ENCODE measurements at regions not wholly inside any gene's neighbourhood (a gene's known extent, or its start where the extent isn't known, plus 50 kb on each side); places are given as distances from the start of the nearest gene placed in this dataset.
"Not testable (repeated sequence)": the region's sequence is repeated elsewhere in the genome, so short reads cannot be mapped to it uniquely, and the experiment has no call there.

DNA sequence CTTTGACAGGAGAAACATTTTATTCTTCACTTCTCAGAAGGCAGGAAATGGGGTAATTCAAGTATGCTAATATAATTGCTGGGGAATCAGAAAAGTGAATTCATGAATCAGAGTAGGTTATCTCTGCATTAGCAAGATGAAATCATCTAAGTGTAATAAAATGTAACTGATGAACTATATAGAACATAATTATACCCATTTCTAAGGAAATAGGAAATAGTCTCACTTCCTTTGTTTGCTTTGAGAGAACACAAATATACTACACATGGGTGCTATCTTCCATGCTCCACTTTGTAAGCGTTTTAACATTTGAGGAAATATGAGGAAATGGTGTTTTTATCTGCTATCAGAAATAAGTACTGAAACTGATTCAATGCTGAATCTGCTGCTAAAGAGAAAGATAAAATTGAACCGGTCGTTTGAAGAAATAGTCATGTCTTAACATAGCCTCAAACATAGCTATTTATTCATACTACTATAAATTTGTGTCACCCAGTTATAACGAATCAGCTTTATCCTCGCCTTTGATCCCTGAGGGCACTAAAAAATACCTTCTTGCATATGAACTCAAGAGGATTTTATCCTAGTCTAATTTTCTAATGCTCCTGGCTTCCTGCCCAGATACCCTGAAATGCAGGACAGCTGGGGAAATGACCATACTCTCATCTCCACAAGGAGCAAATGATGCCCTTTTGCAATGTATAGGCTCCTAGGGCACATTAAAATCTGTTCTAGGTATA lies 696.0 kb downstream of the C12orf50 start:
- CTCF ChIA-PET, result no interaction called here
- Histone ChIP-seq H3K27ac (ENCODE audit: extremely low read depth, low read depth, low read length) (no peak overlapping the region), H3K4me1 (ENCODE audit: control insufficient read depth, insufficient read depth, low read length) (no peaks in the 10 kb centered on the region), H3K9me3 (ENCODE audit: control insufficient read depth, insufficient read depth, low read depth, low read length) (no peaks in the 10 kb centered on the region), H3K36me3 (ENCODE audit: control insufficient read depth in 2 of 2, insufficient read depth in 1 of 2, low read length in 2 of 2) (no peaks in the 10 kb centered on the region), H3K4me3 (ENCODE audit: low read depth, low read length) (no peak overlapping the region)
- POLR2A ChIA-PET, result no interaction called here
- no peak for TF ChIP-seq ZNF629 (tag by site-specific recombination; IDR thresholded peaks at IDR 0.05)
- TF ChIP-seq, protein P1, sequence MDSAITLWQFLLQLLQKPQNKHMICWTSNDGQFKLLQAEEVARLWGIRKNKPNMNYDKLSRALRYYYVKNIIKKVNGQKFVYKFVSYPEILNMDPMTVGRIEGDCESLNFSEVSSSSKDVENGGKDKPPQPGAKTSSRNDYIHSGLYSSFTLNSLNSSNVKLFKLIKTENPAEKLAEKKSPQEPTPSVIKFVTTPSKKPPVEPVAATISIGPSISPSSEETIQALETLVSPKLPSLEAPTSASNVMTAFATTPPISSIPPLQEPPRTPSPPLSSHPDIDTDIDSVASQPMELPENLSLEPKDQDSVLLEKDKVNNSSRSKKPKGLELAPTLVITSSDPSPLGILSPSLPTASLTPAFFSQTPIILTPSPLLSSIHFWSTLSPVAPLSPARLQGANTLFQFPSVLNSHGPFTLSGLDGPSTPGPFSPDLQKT (IDR thresholded peaks at IDR 0.05; ENCODE audit: borderline replicate concordance, low read depth, low read length), result no peak
- no peak for TF ChIP-seq ZNF426 (tag by site-specific recombination; IDR thresholded peaks at IDR 0.05)
- no peak for TF ChIP-seq ZNF132 (tag by site-specific recombination; IDR thresholded peaks at IDR 0.05; ENCODE audit: borderline replicate concordance)
- no peak for TF ChIP-seq WT1 (tag by site-specific recombination; IDR thresholded peaks at IDR 0.05)
- no peak for TF ChIP-seq ZNF23 (tag by site-specific recombination; IDR thresholded peaks at IDR 0.05; ENCODE audit: borderline replicate concordance)
- TF ChIP-seq, protein P2, sequence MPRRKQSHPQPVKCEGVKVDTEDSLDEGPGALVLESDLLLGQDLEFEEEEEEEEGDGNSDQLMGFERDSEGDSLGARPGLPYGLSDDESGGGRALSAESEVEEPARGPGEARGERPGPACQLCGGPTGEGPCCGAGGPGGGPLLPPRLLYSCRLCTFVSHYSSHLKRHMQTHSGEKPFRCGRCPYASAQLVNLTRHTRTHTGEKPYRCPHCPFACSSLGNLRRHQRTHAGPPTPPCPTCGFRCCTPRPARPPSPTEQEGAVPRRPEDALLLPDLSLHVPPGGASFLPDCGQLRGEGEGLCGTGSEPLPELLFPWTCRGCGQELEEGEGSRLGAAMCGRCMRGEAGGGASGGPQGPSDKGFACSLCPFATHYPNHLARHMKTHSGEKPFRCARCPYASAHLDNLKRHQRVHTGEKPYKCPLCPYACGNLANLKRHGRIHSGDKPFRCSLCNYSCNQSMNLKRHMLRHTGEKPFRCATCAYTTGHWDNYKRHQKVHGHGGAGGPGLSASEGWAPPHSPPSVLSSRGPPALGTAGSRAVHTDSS (tag by site-specific recombination; IDR thresholded peaks at IDR 0.05), result no peak
- TF ChIP-seq ZNF341 (tag by site-specific recombination; IDR thresholded peaks at IDR 0.05; ENCODE audit: low read depth), result no peak
- TF ChIP-seq ZFP3 (tag by site-specific recombination; IDR thresholded peaks at IDR 0.05; ENCODE audit: low read depth), result no peak

DNA sequence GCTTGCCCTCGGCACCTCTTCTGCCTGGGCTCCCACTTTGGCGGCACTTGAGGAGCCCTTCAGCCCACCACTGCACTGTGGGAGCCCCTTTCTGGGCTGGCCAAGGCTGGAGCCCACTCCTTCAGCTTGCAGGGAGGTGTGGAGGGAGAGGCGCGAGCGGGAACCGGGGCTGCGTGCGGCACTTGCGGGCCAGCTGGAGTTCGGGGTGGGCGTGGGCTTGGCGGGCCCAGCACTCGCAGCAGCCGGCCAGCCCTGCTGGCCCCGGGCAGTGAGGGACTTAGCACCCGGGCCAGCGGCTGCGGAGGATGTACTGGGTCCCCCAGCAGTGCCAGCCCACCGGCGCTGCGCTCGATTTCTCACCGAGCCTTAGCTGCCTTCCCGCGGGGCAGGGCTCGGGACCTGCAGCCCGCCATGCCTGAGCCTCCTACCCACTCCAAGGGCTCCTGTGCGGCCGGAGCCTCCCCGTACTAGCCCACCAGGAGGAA lies 699.1 kb downstream of the C12orf50 start:
- CTCF ChIA-PET; POLR2A ChIA-PET; H3K4me1 ChIP-seq (ENCODE audit: control insufficient read depth, insufficient read depth, low read length); H3K36me3 ChIP-seq (ENCODE audit: control insufficient read depth in 2 of 2, insufficient read depth in 1 of 2, low read length in 2 of 2); H3K4me3 ChIP-seq (ENCODE audit: low read depth, low read length); H3K27ac ChIP-seq (ENCODE audit: extremely low read depth, low read depth, low read length); H3K9me3 ChIP-seq (ENCODE audit: control insufficient read depth, insufficient read depth, low read depth, low read length): not testable (repeated sequence)

DNA sequence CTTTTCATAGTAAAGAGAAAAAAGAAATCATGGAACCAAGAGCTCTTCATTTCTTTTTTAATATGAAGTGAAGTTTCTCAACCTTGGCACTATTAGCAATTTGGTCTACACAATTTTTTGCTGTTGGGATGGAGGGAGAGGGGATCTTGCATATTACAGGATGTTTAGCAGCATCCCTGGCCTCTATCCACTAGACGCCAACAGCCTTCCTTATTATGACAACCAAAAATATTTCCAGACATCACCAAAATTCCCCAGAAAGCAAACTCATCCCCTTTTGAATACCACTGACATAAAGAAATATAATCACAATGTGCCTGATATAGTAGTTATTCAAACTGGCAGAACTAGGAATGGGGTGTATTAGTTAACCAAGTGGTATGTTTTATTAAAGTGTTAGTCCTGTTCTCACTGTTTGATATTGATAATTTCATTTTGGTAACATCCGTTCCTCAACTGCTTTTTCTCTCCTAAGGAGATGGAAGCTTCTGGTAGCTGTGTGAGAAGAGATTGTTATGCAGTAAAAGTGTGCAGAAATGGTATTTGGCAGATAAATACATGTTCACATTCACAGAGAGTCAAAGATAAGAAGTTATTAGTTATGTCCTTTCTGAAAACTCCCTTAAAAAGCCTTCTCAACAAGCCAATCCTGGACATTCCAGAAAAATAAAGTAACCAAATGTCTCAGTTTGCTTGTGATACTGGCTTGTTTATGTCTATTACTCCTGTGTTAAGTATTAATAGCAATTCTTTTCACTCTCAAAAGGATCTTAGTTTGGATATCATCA lies 699.9 kb downstream of the C12orf50 start:
- no peak overlapping the region for H3K27ac ChIP-seq (ENCODE audit: extremely low read depth, low read depth, low read length)
- POLR2A ChIA-PET, result no interaction called here

DNA sequence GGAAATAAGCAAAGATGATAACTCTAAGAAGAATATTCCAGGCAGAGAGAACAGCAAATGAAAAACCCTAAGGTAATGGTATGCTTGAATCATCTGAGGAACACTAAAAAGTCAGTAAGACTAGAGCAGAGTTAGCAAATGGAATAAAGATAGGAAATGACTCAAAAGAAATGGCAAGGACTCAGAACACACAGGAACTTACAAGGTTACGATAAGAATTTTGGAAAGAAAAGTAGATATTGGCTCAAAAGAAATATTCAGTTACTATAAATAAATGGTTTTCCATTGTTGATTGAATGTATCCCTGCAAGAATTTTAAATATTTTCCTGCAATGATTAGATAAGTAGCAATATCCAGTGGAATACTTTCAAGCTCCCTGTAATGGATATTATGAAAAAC lies 705.8 kb downstream of the C12orf50 start:
- ChIA-PET CTCF (no interaction called here), POLR2A (no interaction called here)
- H3K9me3 ChIP-seq (ENCODE audit: control insufficient read depth, insufficient read depth, low read depth, low read length), result no peaks in the 10 kb centered on the region
- H3K36me3 ChIP-seq (ENCODE audit: control insufficient read depth in 2 of 2, insufficient read depth in 1 of 2, low read length in 2 of 2), result no peaks in the 10 kb centered on the region
- H3K4me3 ChIP-seq (ENCODE audit: low read depth, low read length), result no peak overlapping the region
- H3K27ac ChIP-seq (ENCODE audit: extremely low read depth, low read depth, low read length), result no peak overlapping the region
- H3K4me1 ChIP-seq (ENCODE audit: control insufficient read depth, insufficient read depth, low read length), result no peaks in the 10 kb centered on the region
- TF ChIP-seq ZNF426 (tag by site-specific recombination; IDR thresholded peaks at IDR 0.05) (no peak), ZNF132 (tag by site-specific recombination; IDR thresholded peaks at IDR 0.05; ENCODE audit: borderline replicate concordance) (no peak), ZNF585B (tag by site-specific recombination; IDR thresholded peaks at IDR 0.05) (no peak), ZSCAN23 (tag by site-specific recombination; IDR thresholded peaks at IDR 0.05) (no peak), SP2 (tag by site-specific recombination; IDR thresholded peaks at IDR 0.05) (no peak)
- TF ChIP-seq, protein P1 (IDR thresholded peaks at IDR 0.05; ENCODE audit: borderline replicate concordance, low read depth, low read length), result no peak
- TF ChIP-seq, protein P3, sequence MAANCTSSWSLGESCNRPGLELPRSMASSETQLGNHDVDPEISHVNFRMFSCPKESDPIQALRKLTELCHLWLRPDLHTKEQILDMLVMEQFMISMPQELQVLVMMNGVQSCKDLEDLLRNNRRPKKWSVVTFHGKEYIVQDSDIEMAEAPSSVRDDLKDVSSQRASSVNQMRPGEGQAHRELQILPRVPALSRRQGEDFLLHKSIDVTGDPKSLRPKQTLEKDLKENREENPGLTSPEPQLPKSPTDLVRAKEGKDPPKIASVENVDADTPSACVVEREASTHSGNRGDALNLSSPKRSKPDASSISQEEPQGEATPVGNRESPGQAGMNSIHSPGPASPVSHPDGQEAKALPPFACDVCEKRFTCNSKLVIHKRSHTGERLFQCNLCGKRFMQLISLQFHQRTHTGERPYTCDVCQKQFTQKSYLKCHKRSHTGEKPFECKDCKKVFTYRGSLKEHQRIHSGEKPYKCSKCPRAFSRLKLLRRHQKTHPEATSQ (tag by site-specific recombination; IDR thresholded peaks at IDR 0.05), result no peak
- TF ChIP-seq, protein P4, sequence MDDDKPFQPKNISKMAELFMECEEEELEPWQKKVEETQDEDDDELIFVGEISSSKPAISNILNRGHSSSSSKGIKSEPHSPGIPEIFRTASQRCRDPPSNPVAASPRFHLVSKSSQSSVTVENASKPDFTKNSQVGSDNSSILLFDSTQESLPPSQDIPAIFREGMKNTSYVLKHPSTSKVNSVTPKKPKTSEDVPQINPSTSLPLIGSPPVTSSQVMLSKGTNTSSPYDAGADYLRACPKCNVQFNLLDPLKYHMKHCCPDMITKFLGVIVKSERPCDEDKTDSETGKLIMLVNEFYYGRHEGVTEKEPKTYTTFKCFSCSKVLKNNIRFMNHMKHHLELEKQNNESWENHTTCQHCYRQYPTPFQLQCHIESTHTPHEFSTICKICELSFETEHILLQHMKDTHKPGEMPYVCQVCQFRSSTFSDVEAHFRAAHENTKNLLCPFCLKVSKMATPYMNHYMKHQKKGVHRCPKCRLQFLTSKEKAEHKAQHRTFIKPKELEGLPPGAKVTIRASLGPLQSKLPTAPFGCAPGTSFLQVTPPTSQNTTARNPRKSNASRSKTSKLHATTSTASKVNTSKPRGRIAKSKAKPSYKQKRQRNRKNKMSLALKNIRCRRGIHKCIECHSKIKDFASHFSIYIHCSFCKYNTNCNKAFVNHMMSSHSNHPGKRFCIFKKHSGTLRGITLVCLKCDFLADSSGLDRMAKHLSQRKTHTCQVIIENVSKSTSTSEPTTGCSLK (tag by site-specific recombination; IDR thresholded peaks at IDR 0.05), result no peak

More for the DNA sequence above, 699.9 kb downstream of the C12orf50 start:
- CTCF ChIA-PET, result no interaction called here
- no peaks in the 10 kb centered on the region for H3K36me3 ChIP-seq (ENCODE audit: control insufficient read depth in 2 of 2, insufficient read depth in 1 of 2, low read length in 2 of 2)
- no peaks in the 10 kb centered on the region for H3K9me3 ChIP-seq (ENCODE audit: control insufficient read depth, insufficient read depth, low read depth, low read length)
- TF ChIP-seq SALL2 (tag by site-specific recombination; IDR thresholded peaks at IDR 0.05; ENCODE audit: borderline replicate concordance), result no peak
- TF ChIP-seq, protein P5, sequence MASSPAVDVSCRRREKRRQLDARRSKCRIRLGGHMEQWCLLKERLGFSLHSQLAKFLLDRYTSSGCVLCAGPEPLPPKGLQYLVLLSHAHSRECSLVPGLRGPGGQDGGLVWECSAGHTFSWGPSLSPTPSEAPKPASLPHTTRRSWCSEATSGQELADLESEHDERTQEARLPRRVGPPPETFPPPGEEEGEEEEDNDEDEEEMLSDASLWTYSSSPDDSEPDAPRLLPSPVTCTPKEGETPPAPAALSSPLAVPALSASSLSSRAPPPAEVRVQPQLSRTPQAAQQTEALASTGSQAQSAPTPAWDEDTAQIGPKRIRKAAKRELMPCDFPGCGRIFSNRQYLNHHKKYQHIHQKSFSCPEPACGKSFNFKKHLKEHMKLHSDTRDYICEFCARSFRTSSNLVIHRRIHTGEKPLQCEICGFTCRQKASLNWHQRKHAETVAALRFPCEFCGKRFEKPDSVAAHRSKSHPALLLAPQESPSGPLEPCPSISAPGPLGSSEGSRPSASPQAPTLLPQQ (tag by site-specific recombination; IDR thresholded peaks at IDR 0.05), result no peak
- no peaks in the 10 kb centered on the region for H3K4me1 ChIP-seq (ENCODE audit: control insufficient read depth, insufficient read depth, low read length)
- H3K4me3 ChIP-seq (ENCODE audit: low read depth, low read length), result no peak overlapping the region
